Mesenchymal stem cell (in vitro differentiated cells and primary cell): ENCODE measurements at regions not wholly inside any gene's neighbourhood (a gene's known extent, or its start where the extent isn't known, plus 50 kb on each side); places are given as distances from the start of the nearest gene placed in this dataset.

ENCODE experiments used
- DNase-seq: peaks from one replicate; pipeline ENCODE4 v3.0.0-alpha.2; 2013
- H2AFZ ChIP-seq: one replicate; pipeline ENCODE4 v1.6.1; 2013; ENCODE audit warnings: low read depth, mild to moderate bottlenecking, control low read depth, inconsistent platforms, low read length, moderate library complexity
- H2AK5ac ChIP-seq: 2 replicates; pipeline ENCODE4 v1.6.1; 2013; ENCODE audit warnings: low read length, moderate library complexity, mild to moderate bottlenecking, inconsistent platforms; ENCODE audit not compliant: severe bottlenecking
- H2BK120ac ChIP-seq: one replicate; pipeline ENCODE4 v1.6.1; 2013; ENCODE audit warnings: low read depth, mild to moderate bottlenecking, inconsistent platforms, low read length, moderate library complexity
- H2BK12ac ChIP-seq, 2 experiments: one replicate each; pipeline ENCODE4 v1.6.1; 2013; ENCODE audit warnings: inconsistent platforms in 2 of 2, low read length in 2 of 2, mild to moderate bottlenecking in 2 of 2, moderate library complexity in 2 of 2, control low read depth in 1 of 2
- H2BK15ac ChIP-seq: one replicate; pipeline ENCODE4 v1.6.1; 2013; ENCODE audit warnings: mild to moderate bottlenecking, low read depth, inconsistent platforms; ENCODE audit not compliant: poor library complexity, severe bottlenecking
- H2BK5ac ChIP-seq: 2 replicates; pipeline ENCODE4 v1.6.1; 2013; ENCODE audit warnings: low read depth, mild to moderate bottlenecking, low read length, control low read depth, inconsistent platforms; ENCODE audit not compliant: poor library complexity, severe bottlenecking
- H3K14ac ChIP-seq, 2 experiments: one replicate each; pipeline ENCODE4 v1.6.1; 2013; ENCODE audit warnings: inconsistent platforms in 2 of 2, low read length in 2 of 2, control low read depth in 1 of 2, mild to moderate bottlenecking in 1 of 2, moderate library complexity in 1 of 2
- H3K18ac ChIP-seq, 2 experiments: one replicate each; pipeline ENCODE4 v1.6.1; 2013; ENCODE audit warnings: inconsistent platforms in 2 of 2, low read length in 2 of 2, control low read depth in 1 of 2, low read depth in 1 of 2, mild to moderate bottlenecking in 1 of 2
- H3K23ac ChIP-seq, 2 experiments: one replicate each; pipeline ENCODE4 v1.6.1; 2013; ENCODE audit warnings: inconsistent platforms in 2 of 2, low read length in 2 of 2, mild to moderate bottlenecking in 2 of 2, moderate library complexity in 2 of 2, control low read depth in 1 of 2
- H3K27ac ChIP-seq: 2 replicates; pipeline ENCODE4 v1.5.1; 2013; ENCODE audit warnings: mild to moderate bottlenecking, moderate library complexity, low read length, control low read depth, inconsistent platforms; ENCODE audit not compliant: poor library complexity, severe bottlenecking
- H3K27me3 ChIP-seq, 2 experiments: 2 replicates each; pipeline versions ENCODE4 v1.6.1 to v1.7.0; 2013; ENCODE audit warnings: low read length in 2 of 2, mild to moderate bottlenecking in 2 of 2, moderate library complexity in 2 of 2, control low read depth in 1 of 2, inconsistent platforms in 1 of 2; ENCODE audit not compliant: control insufficient read depth in 1 of 2, insufficient read depth in 1 of 2
- H3K36me3 ChIP-seq, 2 experiments: 2 replicates each; pipeline versions ENCODE4 v1.6.1 to v1.7.0; 2013; ENCODE audit warnings: low read length in 2 of 2, control low read depth in 1 of 2, inconsistent platforms in 1 of 2, low read depth in 1 of 2, mild to moderate bottlenecking in 1 of 2; ENCODE audit not compliant: insufficient read depth in 2 of 2, control insufficient read depth in 1 of 2
- H3K4ac ChIP-seq, 2 experiments: one replicate each; pipeline ENCODE4 v1.6.1; 2013; ENCODE audit warnings: inconsistent platforms in 2 of 2, low read length in 2 of 2, mild to moderate bottlenecking in 2 of 2, moderate library complexity in 2 of 2, control low read depth in 1 of 2, low read depth in 1 of 2
- H3K4me1 ChIP-seq: 2 replicates; pipeline ENCODE4 v1.6.1; 2013; ENCODE audit warnings: low read depth, low read length, control low read depth; ENCODE audit not compliant: control insufficient read depth, insufficient read depth
- H3K4me2 ChIP-seq: 2 replicates; pipeline ENCODE4 v1.6.1; 2013; ENCODE audit warnings: low read length, mild to moderate bottlenecking, inconsistent platforms; ENCODE audit not compliant: poor library complexity, severe bottlenecking
- H3K4me3 ChIP-seq, 2 experiments: 2 replicates each; pipeline versions ENCODE4 v1.5.1 to v1.7.0; 2013; ENCODE audit warnings: low read length in 2 of 2, mild to moderate bottlenecking in 2 of 2, control low read depth in 1 of 2, low read depth in 1 of 2; ENCODE audit not compliant: insufficient read depth in 1 of 2
- H3K79me1 ChIP-seq: replicated peaks from 2 replicates; pipeline ENCODE4 v1.6.1; 2013; ENCODE audit warnings: mild to moderate bottlenecking, control low read depth, low read length, inconsistent platforms; ENCODE audit not compliant: poor library complexity, severe bottlenecking
- H3K9ac ChIP-seq: 2 replicates; pipeline ENCODE4 v1.7.0; 2013; ENCODE audit warnings: mild to moderate bottlenecking, low read length, moderate library complexity
- H3K9me3 ChIP-seq: 2 replicates; pipeline ENCODE4 v1.7.0; 2013; ENCODE audit warnings: mild to moderate bottlenecking, low read length; ENCODE audit not compliant: control insufficient read depth
- H4K8ac ChIP-seq: one replicate; pipeline ENCODE4 v1.6.1; 2013; ENCODE audit warnings: inconsistent platforms, mild to moderate bottlenecking, low read length, moderate library complexity
- H4K91ac ChIP-seq: one replicate; pipeline ENCODE4 v1.6.1; 2013; ENCODE audit warnings: mild to moderate bottlenecking, low read length, inconsistent platforms
- WGBS: methylation state at CpG from one replicate; pipeline ENCODE4 v1.1.7; 2013; ENCODE audit warnings: mixed read lengths; 5-methylcytosine and 5-hydroxymethylcytosine counted together

DNA sequence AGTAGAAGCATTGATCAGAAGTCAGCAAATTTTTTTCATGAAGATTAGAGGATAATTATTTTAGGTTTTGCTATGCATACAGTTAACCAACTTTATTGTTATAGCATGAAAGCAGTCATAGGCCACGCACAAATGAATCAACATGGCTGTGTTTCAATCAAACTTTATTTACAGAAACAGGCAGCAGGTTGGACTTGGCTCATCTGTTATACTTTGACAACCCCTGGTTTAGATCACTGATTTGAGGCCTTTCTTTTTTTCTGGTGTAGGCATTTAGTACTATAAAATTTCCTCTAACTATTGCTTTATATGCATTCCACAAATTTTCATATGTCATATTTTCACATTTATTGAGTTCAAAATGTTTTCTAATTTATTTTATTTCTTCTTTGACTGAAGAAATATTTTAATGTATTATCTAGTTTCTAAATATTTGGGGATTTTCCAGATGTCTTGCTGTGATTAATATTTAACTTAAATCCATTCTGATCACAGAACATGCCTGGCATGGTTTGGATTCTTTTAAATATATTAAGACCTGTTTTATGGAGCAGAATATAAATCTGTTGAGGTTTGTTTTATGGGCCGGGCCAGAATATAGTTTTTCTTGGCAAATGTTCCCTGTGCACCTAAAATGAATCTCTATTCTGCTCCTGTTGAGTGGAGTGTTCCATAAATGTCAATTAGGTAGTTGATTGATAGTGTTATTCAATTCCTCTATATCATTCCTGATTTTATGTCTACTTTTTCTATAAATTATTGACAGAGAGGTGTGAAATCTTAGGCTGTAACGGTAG is 116.3 kb upstream of the KLHL29 start:
- H3K4me3 ChIP-seq: no peak overlapping the region
- H4K91ac ChIP-seq: no peak overlapping the region
- no peak overlapping the region for H2BK120ac ChIP-seq
- H3K4ac ChIP-seq: no peak overlapping the region
- no peak overlapping the region for H2BK12ac ChIP-seq
- H2BK15ac ChIP-seq: no peak overlapping the region
- peak overlapping the region; percentile 77 for H3K27ac ChIP-seq
- no peak overlapping the region for H3K18ac ChIP-seq
- 84% methylated on average over 2 of the region's 3 CpGs for whole genome bisulfite sequencing
- no peak overlapping the region for H4K8ac ChIP-seq
- H3K9ac ChIP-seq: no peak overlapping the region
- peaks cover 2% of the 10 kb centered on the region for H3K4me1 ChIP-seq
- no peaks in the 10 kb centered on the region for H3K27me3 ChIP-seq
- no peaks in the 10 kb centered on the region for H3K79me1 ChIP-seq
- H3K36me3 ChIP-seq: no peaks in the 10 kb centered on the region
- no peaks in the 10 kb centered on the region for H3K9me3 ChIP-seq
- H3K14ac ChIP-seq: no peak overlapping the region
- no peak overlapping the region for H3K23ac ChIP-seq
- no peak overlapping the region for H2AFZ ChIP-seq
- no peak overlapping the region for H2AK5ac ChIP-seq
- no peak overlapping the region for H3K4me2 ChIP-seq
- no peak for DNase-seq
- no peak overlapping the region for H2BK5ac ChIP-seq

DNA sequence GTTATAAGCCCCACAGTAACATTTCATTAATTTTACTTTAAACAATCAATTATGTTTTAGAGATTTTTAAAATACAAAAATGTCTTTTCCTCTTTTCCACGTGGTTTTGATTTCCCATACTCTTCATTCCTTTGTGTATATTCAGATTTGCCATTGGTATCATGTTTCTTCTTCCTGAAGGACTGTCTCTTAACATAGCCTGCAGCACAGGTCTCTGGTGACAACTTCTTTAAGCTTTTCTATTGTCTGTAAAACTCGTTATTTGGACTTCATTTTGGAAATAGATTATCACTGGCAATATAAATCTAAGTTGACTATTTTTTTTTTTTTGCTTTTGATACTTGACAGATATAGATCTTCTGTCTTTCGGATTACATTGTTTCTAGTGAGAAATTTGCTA is 115.2 kb upstream of the KLHL29 start:
- H3K36me3 ChIP-seq: no peaks in the 10 kb centered on the region
- H3K79me1 ChIP-seq: no peaks in the 10 kb centered on the region

DNA sequence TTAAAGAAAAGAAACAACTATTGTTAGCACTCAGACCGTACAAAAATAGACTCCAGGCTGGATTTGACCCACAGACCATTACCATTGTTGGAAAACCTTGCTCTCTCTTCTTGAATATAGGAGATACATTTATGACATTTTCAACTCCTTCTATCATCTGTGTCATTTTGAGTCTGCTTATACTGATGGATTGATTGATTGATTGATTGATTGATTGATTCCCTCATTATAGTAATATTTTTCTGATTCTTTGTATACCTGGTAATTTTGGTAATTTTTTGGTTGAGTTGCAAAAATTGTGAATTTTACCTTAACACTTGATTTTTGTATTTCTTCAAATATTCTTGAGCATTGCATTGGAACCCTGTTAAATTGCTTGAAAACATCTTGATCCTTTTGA is 114.2 kb upstream of the KLHL29 start:
- Histone ChIP-seq H3K9ac (no peak overlapping the region), H2BK12ac (no peak overlapping the region), H3K18ac (no peak overlapping the region), H4K91ac (no peak overlapping the region), H2BK15ac (no peak overlapping the region), H3K4me2 (no peak overlapping the region), H2AK5ac (no peak overlapping the region), H3K79me1 (no peaks in the 10 kb centered on the region), H3K9me3 (no peaks in the 10 kb centered on the region), H2BK120ac (no peak overlapping the region), H3K14ac (no peak overlapping the region), H3K36me3 (no peaks in the 10 kb centered on the region), H3K4ac (no peak overlapping the region), H3K4me1 (peaks cover 2% of the 10 kb centered on the region), H3K4me3 (no peak overlapping the region), H2BK5ac (peak overlapping the region; percentile 44), H3K23ac (no peak overlapping the region), H2AFZ (no peak overlapping the region), H3K27ac (no peak overlapping the region), H3K27me3 (no peaks in the 10 kb centered on the region), H4K8ac (no peak overlapping the region)
- no peak for DNase-seq
- no CpG with 5 or more reads among the region's 1 CpG for WGBS

More for the DNA sequence above, 115.2 kb upstream of the KLHL29 start:
- H2BK12ac ChIP-seq: no peak overlapping the region
- H3K27me3 ChIP-seq: no peaks in the 10 kb centered on the region
- H3K23ac ChIP-seq: no peak overlapping the region
- H3K9me3 ChIP-seq: no peaks in the 10 kb centered on the region
- DNase-seq: no peak
- H3K18ac ChIP-seq: no peak overlapping the region
- H3K4me1 ChIP-seq: peaks cover 2% of the 10 kb centered on the region
- H3K4me2 ChIP-seq: no peak overlapping the region
- no peak overlapping the region for H2AFZ ChIP-seq
- H2BK5ac ChIP-seq: no peak overlapping the region
- peak overlapping the region; percentile 47 for H3K27ac ChIP-seq
- H3K9ac ChIP-seq: no peak overlapping the region
- H3K14ac ChIP-seq: no peak overlapping the region
- H2BK120ac ChIP-seq: no peak overlapping the region
- H4K8ac ChIP-seq: no peak overlapping the region
- no peak overlapping the region for H4K91ac ChIP-seq
- no peak overlapping the region for H2AK5ac ChIP-seq
- WGBS: 80% methylated on average over 1 of the region's 3 CpGs
- H2BK15ac ChIP-seq: no peak overlapping the region
- no peak overlapping the region for H3K4ac ChIP-seq
- no peak overlapping the region for H3K4me3 ChIP-seq

DNA sequence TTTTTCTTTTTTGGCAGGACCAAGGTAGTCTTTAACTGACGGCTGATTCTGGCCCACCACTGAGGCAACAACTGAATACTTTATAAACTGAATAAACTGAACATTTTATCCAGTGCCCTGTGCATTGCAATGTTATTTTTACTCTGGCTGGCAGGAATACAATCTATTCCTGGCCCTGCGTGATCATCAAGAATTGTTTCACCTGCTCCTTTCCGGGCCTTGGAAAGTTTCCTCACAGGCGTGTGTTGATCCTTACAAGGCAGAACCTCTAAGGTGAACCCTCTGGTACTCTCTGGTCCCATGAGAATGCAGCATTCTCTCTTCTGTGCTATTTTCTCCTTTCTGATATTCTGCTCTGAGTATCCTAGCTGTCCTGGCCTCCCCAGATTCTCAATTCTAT is 113.7 kb upstream of the KLHL29 start:
- H2AK5ac ChIP-seq: peak overlapping the region; percentile 91
- no peak overlapping the region for H3K9ac ChIP-seq
- H3K4me3 ChIP-seq: no peak overlapping the region
- peaks cover 2% of the 10 kb centered on the region for H3K4me1 ChIP-seq
- peak overlapping the region; percentile 44 for H2BK5ac ChIP-seq
- 96% methylated on average over 4 of the region's 4 CpGs for WGBS
- no peak overlapping the region for H2AFZ ChIP-seq
- no peak overlapping the region for H3K23ac ChIP-seq
- H2BK120ac ChIP-seq: no peak overlapping the region
- DNase-seq: no peak
- H3K27ac ChIP-seq: no peak overlapping the region
- H2BK15ac ChIP-seq: no peak overlapping the region
- no peaks in the 10 kb centered on the region for H3K27me3 ChIP-seq
- no peak overlapping the region for H3K18ac ChIP-seq
- no peak overlapping the region for H2BK12ac ChIP-seq
- H3K4ac ChIP-seq: no peak overlapping the region
- no peak overlapping the region for H4K91ac ChIP-seq
- no peak overlapping the region for H4K8ac ChIP-seq
- no peaks in the 10 kb centered on the region for H3K36me3 ChIP-seq
- no peak overlapping the region for H3K4me2 ChIP-seq
- H3K79me1 ChIP-seq: no peaks in the 10 kb centered on the region
- no peaks in the 10 kb centered on the region for H3K9me3 ChIP-seq
- H3K14ac ChIP-seq: no peak overlapping the region
